Neural cell (in vitro differentiated cells): ENCODE measurements at regions not wholly inside any gene's neighbourhood (a gene's known extent, or its start where the extent isn't known, plus 50 kb on each side); places are given as distances from the start of the nearest gene placed in this dataset.

Source experiments
- H2AFZ ChIP-seq: fragments of 200-600, 300-800 bp; sonication (generic), shearing (Covaris generic); 2 replicates; pipeline ENCODE4 v1.6.0; 2014; ENCODE audit warnings: low read depth, mild to moderate bottlenecking, antibody characterized with exemption, low read length, moderate library complexity
- H3F3A ChIP-seq: fragments of 200-600 bp; shearing (Covaris generic); 2 replicates; pipeline ENCODE4 v1.6.1; 2016; ENCODE audit warnings: mild to moderate bottlenecking, moderate library complexity, mixed read lengths, antibody characterized with exemption, low read length; ENCODE audit not compliant: insufficient read depth, poor library complexity, severe bottlenecking
- H3K27ac ChIP-seq: fragments of 200-600, 300-800 bp; sonication (generic), shearing (Covaris generic); 2 replicates; pipeline ENCODE4 v1.5.1; 2014; ENCODE audit warnings: mild to moderate bottlenecking, low read length, moderate library complexity
- H3K27me3 ChIP-seq: fragments of 300-800, 200-600 bp; sonication (generic), shearing (Covaris generic); 2 replicates; pipeline ENCODE4 v1.6.0; 2014; ENCODE audit warnings: mild to moderate bottlenecking, low read depth, low read length, moderate library complexity; ENCODE audit not compliant: insufficient read depth
- H3K36me3 ChIP-seq: fragments of 300-800, 200-600 bp; sonication (generic), shearing (Covaris generic); 2 replicates; pipeline ENCODE4 v1.5.1; 2014; ENCODE audit warnings: mild to moderate bottlenecking, antibody characterized with exemption, low read length, moderate library complexity; ENCODE audit not compliant: insufficient read depth
- H3K4me2 ChIP-seq: fragments of 300-800, 200-600 bp; sonication (generic), shearing (Covaris generic); 2 replicates; pipeline ENCODE4 v1.6.0; 2014; ENCODE audit warnings: mild to moderate bottlenecking, low read length
- H3K4me3 ChIP-seq: fragments of 300-800, 200-600 bp; sonication (generic), shearing (Covaris generic); 2 replicates; pipeline ENCODE4 v1.5.1; 2014; ENCODE audit warnings: mild to moderate bottlenecking, low read length, moderate library complexity
- H3K79me2 ChIP-seq: fragments of 200-600 bp; shearing (Covaris generic); replicated peaks from 2 replicates; pipeline ENCODE4 v1.6.0; 2014; ENCODE audit warnings: mild to moderate bottlenecking, low read length, moderate library complexity; ENCODE audit not compliant: insufficient read depth
- H3K9ac ChIP-seq: fragments of 300-800, 200-600 bp; sonication (generic), shearing (Covaris generic); 2 replicates; pipeline ENCODE4 v1.6.1; 2016; ENCODE audit warnings: mild to moderate bottlenecking, low read length, mixed read lengths
- H3K9me2 ChIP-seq: fragments of 200-600 bp; shearing (Covaris generic); 2 replicates; pipeline ENCODE4 v1.6.1; 2016; ENCODE audit warnings: mild to moderate bottlenecking, low read length, mixed read lengths; ENCODE audit not compliant: insufficient read depth
- H3K9me3 ChIP-seq: fragments of 200-600, 300-800 bp; sonication (generic), shearing (Covaris generic); 2 replicates; pipeline ENCODE4 v1.6.1; 2016; ENCODE audit warnings: mild to moderate bottlenecking, mixed run types, low read length, moderate library complexity, mixed read lengths
- H4K20me1 ChIP-seq: fragments of 200-600 bp; shearing (Covaris generic); 2 replicates; pipeline ENCODE4 v1.6.1; 2016; ENCODE audit warnings: mild to moderate bottlenecking, mixed run types; ENCODE audit not compliant: insufficient read depth
- CTCF ChIP-seq: fragments of 450-650 bp; IDR thresholded peaks from 2 replicates; pipeline ENCODE4 v1.5.1; 2014; ENCODE audit warnings: antibody characterized with exemption, mild to moderate bottlenecking, moderate library complexity; ENCODE audit not compliant: poor library complexity, severe bottlenecking
- EP300 ChIP-seq: fragments of 450-650 bp; conservative IDR thresholded peaks from 2 replicates; pipeline ENCODE4 v1.6.1; 2014; ENCODE audit warnings: antibody characterized with exemption, mild to moderate bottlenecking, moderate library complexity; ENCODE audit not compliant: poor library complexity, severe bottlenecking
- EZH2 ChIP-seq: fragments of 200-600, 300-800 bp; shearing (Covaris generic), sonication (generic); IDR thresholded peaks from 2 replicates; pipeline ENCODE4 v1.6.1; 2014; ENCODE audit warnings: antibody characterized with exemption, low read length, borderline replicate concordance, mild to moderate bottlenecking; ENCODE audit not compliant: insufficient read depth, poor library complexity, severe bottlenecking
- MXI1 ChIP-seq: fragments of 450-650 bp; conservative IDR thresholded peaks from 2 replicates; pipeline ENCODE4 v1.6.1; 2014; ENCODE audit warnings: antibody characterized with exemption, mild to moderate bottlenecking; ENCODE audit not compliant: poor library complexity, severe bottlenecking
- POLR2AphosphoS5 ChIP-seq: IDR thresholded peaks from 2 replicates; pipeline ENCODE4 v1.6.1; 2012
- RAD21 ChIP-seq: fragments of 450-650 bp; conservative IDR thresholded peaks from 2 replicates; pipeline ENCODE4 v1.6.1; 2014; ENCODE audit warnings: antibody characterized with exemption, mild to moderate bottlenecking, moderate library complexity
- REST ChIP-seq: IDR thresholded peaks from 2 replicates; pipeline ENCODE4 v1.6.1; 2012; ENCODE audit warnings: borderline replicate concordance
- SMC3 ChIP-seq: fragments of 450-650 bp; conservative IDR thresholded peaks from 2 replicates; pipeline ENCODE4 v1.6.1; 2014; ENCODE audit warnings: antibody characterized with exemption, mild to moderate bottlenecking, moderate library complexity; ENCODE audit not compliant: poor library complexity
- TAF1 ChIP-seq: IDR thresholded peaks from 2 replicates; pipeline ENCODE4 v1.6.1; 2012; ENCODE audit warnings: low read depth

- Histone ChIP-seq H3K27me3 (no peaks in the 10 kb centered on the region), H3K9me3 (no peaks in the 10 kb centered on the region), H4K20me1 (no peaks in the 10 kb centered on the region), H3K79me2 (no peaks in the 10 kb centered on the region), H3K27ac (no peak overlapping the region), H3K4me3 (no peak overlapping the region), H3K9me2 (no peaks in the 10 kb centered on the region), H3F3A (no peaks in the 10 kb centered on the region), H3K36me3 (no peaks in the 10 kb centered on the region), H3K4me2 (no peak overlapping the region), H3K9ac (no peak overlapping the region), H2AFZ (no peak overlapping the region)
- TF ChIP-seq SMC3 = no peak
- TF ChIP-seq RAD21 = no peak
- no peak for TF ChIP-seq TAF1
- no peak for TF ChIP-seq REST
- TF ChIP-seq MXI1 = no peak
- no peak for TF ChIP-seq CTCF
Observed at GRCh38 chr14:55814873-55815272, 234.9 kb downstream of the KTN1 start.

- Histone ChIP-seq H3F3A (no peaks in the 10 kb centered on the region), H3K27ac (no peak overlapping the region), H3K9me2 (no peaks in the 10 kb centered on the region), H3K27me3 (no peaks in the 10 kb centered on the region), H3K79me2 (no peaks in the 10 kb centered on the region), H4K20me1 (no peaks in the 10 kb centered on the region), H2AFZ (no peak overlapping the region), H3K9ac (no peak overlapping the region), H3K4me2 (no peak overlapping the region), H3K4me3 (no peak overlapping the region), H3K36me3 (no peaks in the 10 kb centered on the region), H3K9me3 (no peaks in the 10 kb centered on the region)
- TF ChIP-seq MXI1 (no peak), POLR2AphosphoS5 (no peak), SMC3 (no peak), RAD21 (no peak), EP300 (no peak), EZH2 (no peak), REST (no peak), TAF1 (no peak), CTCF (no peak)
Observed at GRCh38 chr14:55816225-55816624, 236.2 kb downstream of the KTN1 start.
